ENCODE measurements at regions not wholly inside any gene's neighbourhood (a gene's known extent, or its start where the extent isn't known, plus 50 kb on each side); places are given as distances from the start of the nearest gene placed in this dataset.

GRCh38 chr9:97758334-97758916 lies 61.3 kb upstream of the XPA start:
- TF ChIP-seq BHLHE40 (IDR thresholded peaks at IDR 0.05; ENCODE audit: low read length) = no peak
- no peak for TF ChIP-seq TRIM25 (IDR thresholded peaks at IDR 0.05; ENCODE audit: borderline replicate concordance)
- TF ChIP-seq SMARCB1 (IDR thresholded peaks at IDR 0.05; ENCODE audit: insufficient read length, low read depth) = no peak
- no peak for TF ChIP-seq KAT7 (CRISPR knock-in tag; IDR thresholded peaks at IDR 0.05; ENCODE audit: borderline replicate concordance)
- TF ChIP-seq, protein P1, sequence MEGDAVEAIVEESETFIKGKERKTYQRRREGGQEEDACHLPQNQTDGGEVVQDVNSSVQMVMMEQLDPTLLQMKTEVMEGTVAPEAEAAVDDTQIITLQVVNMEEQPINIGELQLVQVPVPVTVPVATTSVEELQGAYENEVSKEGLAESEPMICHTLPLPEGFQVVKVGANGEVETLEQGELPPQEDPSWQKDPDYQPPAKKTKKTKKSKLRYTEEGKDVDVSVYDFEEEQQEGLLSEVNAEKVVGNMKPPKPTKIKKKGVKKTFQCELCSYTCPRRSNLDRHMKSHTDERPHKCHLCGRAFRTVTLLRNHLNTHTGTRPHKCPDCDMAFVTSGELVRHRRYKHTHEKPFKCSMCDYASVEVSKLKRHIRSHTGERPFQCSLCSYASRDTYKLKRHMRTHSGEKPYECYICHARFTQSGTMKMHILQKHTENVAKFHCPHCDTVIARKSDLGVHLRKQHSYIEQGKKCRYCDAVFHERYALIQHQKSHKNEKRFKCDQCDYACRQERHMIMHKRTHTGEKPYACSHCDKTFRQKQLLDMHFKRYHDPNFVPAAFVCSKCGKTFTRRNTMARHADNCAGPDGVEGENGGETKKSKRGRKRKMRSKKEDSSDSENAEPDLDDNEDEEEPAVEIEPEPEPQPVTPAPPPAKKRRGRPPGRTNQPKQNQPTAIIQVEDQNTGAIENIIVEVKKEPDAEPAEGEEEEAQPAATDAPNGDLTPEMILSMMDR (IDR thresholded peaks at IDR 0.05 in 2 of 3, conservative IDR thresholded peaks at IDR 0.05 in 1 of 3; ENCODE audit: insufficient read depth in 2 of 3, low read depth in 1 of 3, low read length in 3 of 3) = no peak
- TF ChIP-seq REST (IDR thresholded peaks at IDR 0.05; ENCODE audit: borderline replicate concordance) = no peak
- no peak for TF ChIP-seq REST (CRISPR knock-in tag; IDR thresholded peaks at IDR 0.05; ENCODE audit: low read depth)
- no peak for TF ChIP-seq MAFG (tag; conservative IDR thresholded peaks at IDR 0.05)
- TF ChIP-seq TEAD1 (CRISPR knock-in tag; IDR thresholded peaks at IDR 0.05) = no peak
- TF ChIP-seq YY1 (IDR thresholded peaks at IDR 0.05; ENCODE audit: borderline replicate concordance in 1 of 3, control insufficient read depth in 1 of 3, extremely low read depth in 1 of 3, insufficient read depth in 3 of 3, insufficient read length in 1 of 3, insufficient replicate concordance in 2 of 3, low read depth in 1 of 3, low read length in 2 of 3) = no peak
- no peak for TF ChIP-seq CEBPB (tag; IDR thresholded peaks at IDR 0.05)
- TF ChIP-seq ILK (tag; IDR thresholded peaks at IDR 0.05; ENCODE audit: borderline replicate concordance, low read depth) = no peak
- no peak for TF ChIP-seq POLR2A (conservative IDR thresholded peaks at IDR 0.05)
- TF ChIP-seq, protein P2, sequence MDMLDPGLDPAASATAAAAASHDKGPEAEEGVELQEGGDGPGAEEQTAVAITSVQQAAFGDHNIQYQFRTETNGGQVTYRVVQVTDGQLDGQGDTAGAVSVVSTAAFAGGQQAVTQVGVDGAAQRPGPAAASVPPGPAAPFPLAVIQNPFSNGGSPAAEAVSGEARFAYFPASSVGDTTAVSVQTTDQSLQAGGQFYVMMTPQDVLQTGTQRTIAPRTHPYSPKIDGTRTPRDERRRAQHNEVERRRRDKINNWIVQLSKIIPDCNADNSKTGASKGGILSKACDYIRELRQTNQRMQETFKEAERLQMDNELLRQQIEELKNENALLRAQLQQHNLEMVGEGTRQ (CRISPR knock-in tag; IDR thresholded peaks at IDR 0.05) = no peak
